DOHH2 (cell line): ENCODE measurements at regions not wholly inside any gene's neighbourhood (a gene's known extent, or its start where the extent isn't known, plus 50 kb on each side); places are given as distances from the start of the nearest gene placed in this dataset.

Experiments
- EZH2phosphoT487 ChIP-seq: fragments of 200-600 bp; sonication (generic); IDR thresholded peaks from 2 replicates; pipeline ENCODE4 v1.6.1; 2017; ENCODE audit warnings: borderline replicate concordance, mild to moderate bottlenecking, antibody characterized with exemption, low read length, moderate library complexity, mixed read lengths
- TF ChIP-seq, protein P1 (sequence below): fragments of 200-600 bp; sonication (generic); IDR thresholded peaks from one replicate; pipeline ENCODE4 v1.5.1; 2014; ENCODE audit warnings: antibody characterized with exemption, mild to moderate bottlenecking, low read depth, low read length; ENCODE audit not compliant: poor library complexity, severe bottlenecking

DNA sequence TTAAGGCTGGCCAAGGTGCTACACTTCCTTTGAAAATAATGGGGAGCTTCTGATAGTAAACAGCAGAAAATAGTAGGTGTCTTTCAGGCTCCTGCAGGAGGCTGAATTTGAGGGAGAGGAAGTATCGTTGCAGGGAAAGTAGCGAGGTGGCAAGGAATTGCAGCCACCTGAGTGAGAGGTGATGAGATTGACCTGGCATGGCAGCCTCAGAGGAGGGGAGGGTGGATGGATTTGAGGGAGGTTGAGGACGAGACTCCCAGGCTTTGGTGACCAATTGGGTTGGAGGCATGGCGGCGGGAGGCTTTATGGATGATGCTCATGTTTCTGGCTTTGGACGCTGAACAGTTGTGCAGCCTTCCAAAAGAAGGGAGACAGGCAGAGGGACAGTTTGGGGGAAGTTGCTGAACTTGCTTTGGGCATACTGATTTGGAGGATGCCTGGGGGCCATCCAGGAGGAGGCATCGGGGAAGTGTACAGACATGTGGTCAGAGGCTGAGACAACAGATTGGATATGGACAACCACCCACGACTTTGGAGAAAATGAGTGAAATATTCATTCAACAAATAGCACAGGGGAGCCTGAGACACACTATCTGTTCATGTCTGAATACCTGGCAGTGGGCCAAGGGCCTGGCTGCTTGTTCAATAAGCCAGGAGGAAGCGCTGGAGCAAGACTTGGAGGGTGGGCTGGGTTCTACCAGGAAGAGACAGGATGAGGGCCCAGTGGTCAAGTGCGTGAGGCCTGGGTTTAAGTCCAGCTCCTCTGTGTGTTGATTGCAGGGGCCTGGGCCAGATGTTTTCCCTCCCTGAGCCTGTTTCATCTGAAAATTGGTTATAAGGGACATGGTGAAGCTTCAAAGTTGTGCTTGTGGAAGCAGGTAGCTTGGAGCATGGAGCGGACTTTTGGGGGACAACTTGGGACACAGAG, 113.2 kb downstream of the CEBPB start:
- TF ChIP-seq, protein P1, sequence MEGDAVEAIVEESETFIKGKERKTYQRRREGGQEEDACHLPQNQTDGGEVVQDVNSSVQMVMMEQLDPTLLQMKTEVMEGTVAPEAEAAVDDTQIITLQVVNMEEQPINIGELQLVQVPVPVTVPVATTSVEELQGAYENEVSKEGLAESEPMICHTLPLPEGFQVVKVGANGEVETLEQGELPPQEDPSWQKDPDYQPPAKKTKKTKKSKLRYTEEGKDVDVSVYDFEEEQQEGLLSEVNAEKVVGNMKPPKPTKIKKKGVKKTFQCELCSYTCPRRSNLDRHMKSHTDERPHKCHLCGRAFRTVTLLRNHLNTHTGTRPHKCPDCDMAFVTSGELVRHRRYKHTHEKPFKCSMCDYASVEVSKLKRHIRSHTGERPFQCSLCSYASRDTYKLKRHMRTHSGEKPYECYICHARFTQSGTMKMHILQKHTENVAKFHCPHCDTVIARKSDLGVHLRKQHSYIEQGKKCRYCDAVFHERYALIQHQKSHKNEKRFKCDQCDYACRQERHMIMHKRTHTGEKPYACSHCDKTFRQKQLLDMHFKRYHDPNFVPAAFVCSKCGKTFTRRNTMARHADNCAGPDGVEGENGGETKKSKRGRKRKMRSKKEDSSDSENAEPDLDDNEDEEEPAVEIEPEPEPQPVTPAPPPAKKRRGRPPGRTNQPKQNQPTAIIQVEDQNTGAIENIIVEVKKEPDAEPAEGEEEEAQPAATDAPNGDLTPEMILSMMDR, result no peak
- no peak for TF ChIP-seq EZH2phosphoT487
